GM10266 (cell line): ENCODE measurements at regions not wholly inside any gene's neighbourhood (a gene's known extent, or its start where the extent isn't known, plus 50 kb on each side); places are given as distances from the start of the nearest gene placed in this dataset.

Source experiments
- DNase-seq: peaks from one replicate; pipeline ENCODE4 v3.0.0; 2012; ENCODE audit errors: extremely low spot score
- TF ChIP-seq, protein P1 (sequence below): IDR thresholded peaks from 2 replicates; pipeline ENCODE4 v1.5.1; 2012; ENCODE audit warnings: mild to moderate bottlenecking, low read depth; ENCODE audit not compliant: control insufficient read depth, insufficient read depth; ENCODE audit errors: missing control alignments

DNA sequence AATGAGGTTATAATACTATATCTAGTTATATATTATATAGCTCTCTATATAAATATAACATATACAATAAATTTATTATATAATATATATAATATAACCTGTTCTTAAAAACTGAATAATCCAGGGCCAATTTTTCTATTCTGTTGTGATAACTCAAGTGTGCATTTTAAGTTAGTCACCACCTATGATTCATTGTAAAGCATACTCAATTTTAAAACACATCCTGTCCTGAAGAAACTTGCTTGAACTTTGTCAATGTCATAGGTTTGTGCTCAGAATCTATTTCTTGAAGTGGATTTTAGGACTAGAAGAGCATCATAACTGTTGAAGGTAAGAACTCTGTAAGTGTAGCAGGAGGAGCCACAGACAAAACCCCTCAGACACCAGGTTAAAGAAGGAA is 1209.8 kb downstream of the REEP3 start:
- TF ChIP-seq, protein P1, sequence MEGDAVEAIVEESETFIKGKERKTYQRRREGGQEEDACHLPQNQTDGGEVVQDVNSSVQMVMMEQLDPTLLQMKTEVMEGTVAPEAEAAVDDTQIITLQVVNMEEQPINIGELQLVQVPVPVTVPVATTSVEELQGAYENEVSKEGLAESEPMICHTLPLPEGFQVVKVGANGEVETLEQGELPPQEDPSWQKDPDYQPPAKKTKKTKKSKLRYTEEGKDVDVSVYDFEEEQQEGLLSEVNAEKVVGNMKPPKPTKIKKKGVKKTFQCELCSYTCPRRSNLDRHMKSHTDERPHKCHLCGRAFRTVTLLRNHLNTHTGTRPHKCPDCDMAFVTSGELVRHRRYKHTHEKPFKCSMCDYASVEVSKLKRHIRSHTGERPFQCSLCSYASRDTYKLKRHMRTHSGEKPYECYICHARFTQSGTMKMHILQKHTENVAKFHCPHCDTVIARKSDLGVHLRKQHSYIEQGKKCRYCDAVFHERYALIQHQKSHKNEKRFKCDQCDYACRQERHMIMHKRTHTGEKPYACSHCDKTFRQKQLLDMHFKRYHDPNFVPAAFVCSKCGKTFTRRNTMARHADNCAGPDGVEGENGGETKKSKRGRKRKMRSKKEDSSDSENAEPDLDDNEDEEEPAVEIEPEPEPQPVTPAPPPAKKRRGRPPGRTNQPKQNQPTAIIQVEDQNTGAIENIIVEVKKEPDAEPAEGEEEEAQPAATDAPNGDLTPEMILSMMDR, result no peak
- DNase-seq, result no peak

- DNase-seq, result no peak
Observed at GRCh38 chr10:64732372-64732957, 1211.3 kb downstream of the REEP3 start.

DNA sequence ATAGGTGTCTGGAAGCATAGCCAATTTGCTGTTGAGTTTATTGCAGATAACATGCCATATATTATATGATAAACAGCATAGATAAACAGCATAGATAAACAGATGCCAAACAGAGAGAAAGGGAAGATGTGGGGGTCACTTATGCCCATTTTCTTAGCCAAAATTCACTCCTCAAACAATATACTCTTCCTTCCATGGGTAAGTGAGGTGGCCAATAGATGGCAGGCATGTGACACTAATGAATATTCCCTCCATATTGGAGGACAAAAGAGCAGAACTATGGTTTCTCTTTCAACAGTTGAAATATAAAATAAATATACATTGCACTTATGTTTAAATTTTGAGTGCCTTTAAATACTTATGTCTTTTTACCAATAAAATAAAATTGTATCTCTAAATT is 1212.8 kb downstream of the REEP3 start:
- peak; percentile 2 for DNase-seq
- TF ChIP-seq, protein P1, result peak; percentile 44

More at GRCh38 chr10:64732372-64732957, 1211.3 kb downstream of the REEP3 start:
- TF ChIP-seq, protein P1, result no peak

DNA sequence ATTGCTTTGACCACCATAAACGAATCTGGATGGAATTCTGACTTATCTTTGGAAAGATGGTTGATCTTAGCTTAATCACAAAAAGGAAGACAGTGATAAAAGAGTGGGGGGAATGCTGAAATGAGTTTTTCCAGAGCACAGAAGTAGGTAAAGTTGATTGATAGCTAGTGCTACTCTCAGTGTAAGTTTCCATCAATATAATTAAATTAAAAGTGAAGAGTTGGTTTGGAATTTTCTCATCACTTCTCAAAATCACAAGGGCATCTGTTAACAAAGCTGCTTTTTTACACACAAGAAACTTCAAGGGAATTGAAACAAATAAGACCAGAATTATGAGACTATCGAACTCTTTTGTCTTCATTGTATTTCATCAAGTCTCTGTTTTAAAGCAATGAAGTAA is 1217.3 kb downstream of the REEP3 start:
- TF ChIP-seq, protein P1, result no peak
- DNase-seq, result no peak

DNA sequence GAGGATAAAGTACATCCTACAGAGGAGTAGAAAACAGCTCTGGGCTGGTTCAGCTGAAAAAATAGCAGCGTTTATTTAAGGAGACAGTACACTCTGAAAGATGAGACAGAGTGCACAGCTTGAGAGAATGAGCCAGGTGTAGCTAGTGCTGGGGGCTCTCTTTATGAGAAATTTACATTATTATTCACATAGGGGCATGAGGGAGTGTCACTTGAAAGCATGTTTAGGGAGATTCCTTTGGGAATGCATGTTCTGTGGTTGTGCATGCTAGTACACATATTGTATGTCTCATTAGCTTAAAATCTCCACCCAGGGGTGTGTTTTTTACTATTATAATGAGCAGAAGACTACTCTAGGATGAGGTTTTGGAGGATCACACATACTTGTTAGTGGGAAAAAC is 1224.4 kb downstream of the REEP3 start:
- TF ChIP-seq, protein P1, result no peak
- DNase-seq, result no peak

GRCh38 chr10:64750672-64751071 is 1229.5 kb downstream of the REEP3 start:
- no peak for DNase-seq
- TF ChIP-seq, protein P1, result no peak

GRCh38 chr10:64753516-64753915 is 1232.3 kb downstream of the REEP3 start:
- TF ChIP-seq, protein P1, result no peak
- no peak for DNase-seq
